ENCODE measurements at regions not wholly inside any gene's neighbourhood (a gene's known extent, or its start where the extent isn't known, plus 50 kb on each side); places are given as distances from the start of the nearest gene placed in this dataset.

DNA sequence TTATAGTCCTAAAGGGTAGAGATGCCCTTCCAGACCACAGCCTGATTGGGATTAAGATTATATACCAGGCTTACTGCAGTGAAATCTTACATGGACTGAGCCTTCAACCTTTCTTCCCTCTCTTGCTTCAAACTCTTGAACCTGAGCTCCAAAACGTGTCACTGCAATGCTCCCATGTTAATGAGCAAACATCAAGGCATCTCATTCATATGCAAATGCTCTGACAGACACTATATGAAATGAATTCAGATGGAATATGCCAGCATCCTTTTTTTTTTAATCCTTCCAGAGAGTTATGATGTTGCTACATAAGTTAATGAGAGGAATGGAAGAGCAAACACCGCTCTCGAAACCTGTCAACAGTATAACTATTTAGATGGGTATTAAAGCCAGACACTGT lies 611.9 kb upstream of the CDH11 start:
- H3K4me3 ChIP-seq: no peak overlapping the region
- no peak for DNase-seq
- H3K36me3 ChIP-seq: no peaks in the 10 kb centered on the region
- no peaks in the 10 kb centered on the region for H3K27me3 ChIP-seq
- H3K9me3 ChIP-seq: no peaks in the 10 kb centered on the region
- H3K4me1 ChIP-seq: no peaks in the 10 kb centered on the region
- TF ChIP-seq, protein P1, sequence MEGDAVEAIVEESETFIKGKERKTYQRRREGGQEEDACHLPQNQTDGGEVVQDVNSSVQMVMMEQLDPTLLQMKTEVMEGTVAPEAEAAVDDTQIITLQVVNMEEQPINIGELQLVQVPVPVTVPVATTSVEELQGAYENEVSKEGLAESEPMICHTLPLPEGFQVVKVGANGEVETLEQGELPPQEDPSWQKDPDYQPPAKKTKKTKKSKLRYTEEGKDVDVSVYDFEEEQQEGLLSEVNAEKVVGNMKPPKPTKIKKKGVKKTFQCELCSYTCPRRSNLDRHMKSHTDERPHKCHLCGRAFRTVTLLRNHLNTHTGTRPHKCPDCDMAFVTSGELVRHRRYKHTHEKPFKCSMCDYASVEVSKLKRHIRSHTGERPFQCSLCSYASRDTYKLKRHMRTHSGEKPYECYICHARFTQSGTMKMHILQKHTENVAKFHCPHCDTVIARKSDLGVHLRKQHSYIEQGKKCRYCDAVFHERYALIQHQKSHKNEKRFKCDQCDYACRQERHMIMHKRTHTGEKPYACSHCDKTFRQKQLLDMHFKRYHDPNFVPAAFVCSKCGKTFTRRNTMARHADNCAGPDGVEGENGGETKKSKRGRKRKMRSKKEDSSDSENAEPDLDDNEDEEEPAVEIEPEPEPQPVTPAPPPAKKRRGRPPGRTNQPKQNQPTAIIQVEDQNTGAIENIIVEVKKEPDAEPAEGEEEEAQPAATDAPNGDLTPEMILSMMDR (IDR thresholded peaks at IDR 0.05): no peak
- no peak for TF ChIP-seq POLR2A (IDR thresholded peaks at IDR 0.05)
- no peak overlapping the region for H3K27ac ChIP-seq

DNA sequence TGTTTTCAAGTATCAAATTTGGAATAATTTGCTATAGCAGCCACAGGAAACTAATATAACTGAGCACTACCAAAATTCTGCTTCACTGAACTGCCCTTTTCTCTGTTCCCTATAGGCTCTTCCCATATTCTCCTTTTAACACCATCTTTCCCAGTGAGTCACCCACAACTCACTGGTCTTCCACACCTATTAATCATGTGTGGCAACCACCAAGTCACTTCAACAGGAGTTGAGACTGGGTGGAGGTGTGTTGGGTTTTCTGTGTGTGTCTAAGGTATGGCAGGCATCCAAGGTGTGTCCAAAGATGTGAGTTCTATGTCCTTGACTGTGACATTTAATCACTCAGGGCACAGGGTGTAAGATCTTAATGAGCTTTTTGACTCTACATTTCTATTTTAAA lies 610.0 kb upstream of the CDH11 start:
- no peak for DNase-seq
- H3K4me1 ChIP-seq: no peaks in the 10 kb centered on the region
- no peaks in the 10 kb centered on the region for H3K36me3 ChIP-seq
- no peak overlapping the region for H3K4me3 ChIP-seq
- H3K27ac ChIP-seq: no peak overlapping the region
- H3K27me3 ChIP-seq: no peaks in the 10 kb centered on the region
- H3K9me3 ChIP-seq: no peaks in the 10 kb centered on the region
- TF ChIP-seq POLR2A (IDR thresholded peaks at IDR 0.05): no peak
- TF ChIP-seq, protein P1 (IDR thresholded peaks at IDR 0.05): no peak

DNA sequence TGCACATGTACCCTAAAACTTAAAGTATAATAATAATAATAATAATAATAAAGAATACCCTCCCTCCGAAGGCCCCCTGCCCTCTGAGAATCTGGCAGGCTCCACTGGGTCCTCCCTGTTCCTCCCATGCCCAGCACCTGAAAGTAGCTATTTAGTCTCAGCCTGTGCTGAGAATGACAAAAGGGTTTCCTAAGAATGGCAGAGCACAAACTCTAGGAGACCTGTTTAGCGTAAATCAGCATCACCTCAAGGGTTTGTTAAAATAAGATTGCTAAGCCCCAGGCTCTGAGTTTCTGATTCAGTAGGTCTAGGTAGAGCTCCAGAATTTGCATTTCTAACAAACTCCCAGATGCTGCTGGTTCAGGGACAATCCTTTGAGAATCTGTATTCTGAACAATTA lies 606.8 kb upstream of the CDH11 start:
- no peak overlapping the region for H3K27ac ChIP-seq
- no peak overlapping the region for H3K4me3 ChIP-seq
- DNase-seq: no peak
- TF ChIP-seq, protein P1 (IDR thresholded peaks at IDR 0.05): no peak
- TF ChIP-seq POLR2A (IDR thresholded peaks at IDR 0.05): no peak
- no peaks in the 10 kb centered on the region for H3K36me3 ChIP-seq
- H3K27me3 ChIP-seq: no peaks in the 10 kb centered on the region
- H3K9me3 ChIP-seq: no peaks in the 10 kb centered on the region
- H3K4me1 ChIP-seq: no peaks in the 10 kb centered on the region

GRCh38 chr16:65728167-65728566 lies 606.3 kb upstream of the CDH11 start:
- TF ChIP-seq, protein P1 (IDR thresholded peaks at IDR 0.05): no peak
- TF ChIP-seq POLR2A (IDR thresholded peaks at IDR 0.05): no peak
- no peak overlapping the region for H3K27ac ChIP-seq
- no peaks in the 10 kb centered on the region for H3K27me3 ChIP-seq
- DNase-seq: no peak
- no peaks in the 10 kb centered on the region for H3K4me1 ChIP-seq
- no peaks in the 10 kb centered on the region for H3K9me3 ChIP-seq
- H3K4me3 ChIP-seq: no peak overlapping the region
- no peaks in the 10 kb centered on the region for H3K36me3 ChIP-seq

DNA sequence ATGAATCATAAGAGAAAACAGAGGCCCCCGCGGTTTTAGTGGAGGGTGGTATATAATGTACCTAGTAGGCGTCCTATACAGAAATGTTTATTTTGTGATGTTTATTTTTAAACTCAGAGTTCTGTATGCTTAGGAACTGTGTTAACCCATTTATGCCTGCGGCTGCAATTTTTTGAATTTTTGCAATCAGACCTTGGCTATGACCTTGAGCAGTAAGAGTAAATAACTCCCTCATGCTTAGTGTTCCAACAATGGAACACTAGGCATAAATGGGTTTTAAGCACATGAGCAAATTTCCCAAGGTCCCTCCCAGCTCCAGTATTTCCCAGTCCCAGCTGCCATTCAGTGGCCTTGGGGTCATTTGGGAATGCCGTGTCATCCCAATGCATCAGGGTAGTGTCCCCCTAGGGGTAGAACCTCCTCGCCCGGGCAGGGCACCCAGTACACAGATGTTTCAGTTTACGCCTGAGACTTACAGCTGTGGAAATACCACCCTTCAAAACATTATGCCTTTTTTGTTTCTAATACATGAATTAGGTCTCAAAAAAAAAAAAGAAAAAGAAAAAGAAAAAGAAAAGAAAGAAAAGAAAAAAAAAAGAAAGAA lies 605.8 kb upstream of the CDH11 start:
- TF ChIP-seq, protein P1 (IDR thresholded peaks at IDR 0.05): no peak
- TF ChIP-seq POLR2A (IDR thresholded peaks at IDR 0.05): no peak
- Histone ChIP-seq H3K4me3 (no peak overlapping the region), H3K27ac (no peak overlapping the region), H3K36me3 (no peaks in the 10 kb centered on the region), H3K27me3 (no peaks in the 10 kb centered on the region), H3K4me1 (no peaks in the 10 kb centered on the region), H3K9me3 (no peaks in the 10 kb centered on the region)
- no peak for DNase-seq

Data from Peyer's patch (tissue), 4 donors.